ENCODE measurements at regions not wholly inside any gene's neighbourhood (a gene's known extent, or its start where the extent isn't known, plus 50 kb on each side); places are given as distances from the start of the nearest gene placed in this dataset.

DNA sequence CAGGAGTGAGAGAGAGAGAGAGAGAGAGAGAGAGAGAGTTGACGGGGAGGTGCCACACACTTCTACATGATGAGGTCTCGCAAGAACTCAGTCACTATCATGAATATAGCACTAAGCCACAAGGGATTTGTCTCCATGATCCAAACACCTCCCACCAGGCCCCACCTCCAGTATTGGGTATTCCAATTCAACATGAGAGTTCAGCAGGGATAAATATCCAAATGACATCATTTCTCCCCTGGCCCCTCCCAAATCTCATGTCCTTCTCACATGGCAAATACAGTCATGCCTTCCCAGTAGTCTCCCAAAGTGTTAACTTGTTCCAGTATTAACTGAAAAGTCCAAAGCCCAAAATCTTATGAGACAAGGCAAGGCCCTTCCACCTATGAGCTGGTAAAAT is 330.7 kb downstream of the CDH26 start:
- DNase-seq, result no peak

DNA sequence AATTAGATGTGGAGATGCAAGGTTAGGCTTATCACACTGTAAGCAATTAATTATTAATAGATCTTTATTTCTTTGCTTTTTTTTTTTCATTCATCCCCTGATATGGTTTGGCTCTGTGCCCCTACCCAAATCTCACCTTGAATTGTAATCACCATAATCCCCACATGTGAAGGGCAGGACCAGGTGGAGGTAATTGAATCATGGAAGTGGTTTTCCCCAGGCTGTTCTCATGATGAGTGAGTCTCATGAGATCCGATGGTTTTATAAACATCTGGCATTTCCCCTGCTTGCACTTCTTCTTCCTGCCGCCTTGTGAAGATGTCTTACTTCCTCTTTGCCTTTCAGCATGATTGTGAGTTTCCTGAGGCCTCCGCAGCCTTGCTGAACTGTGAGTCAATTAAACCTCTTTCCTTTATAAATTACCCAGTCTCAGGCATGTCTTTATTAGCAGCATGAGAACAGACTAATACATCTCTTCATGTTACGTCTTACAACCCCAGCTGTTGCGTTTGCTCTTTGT is 333.8 kb downstream of the CDH26 start:
- peak in 1 of 5 experiments; percentile 23 for DNase-seq

DNA sequence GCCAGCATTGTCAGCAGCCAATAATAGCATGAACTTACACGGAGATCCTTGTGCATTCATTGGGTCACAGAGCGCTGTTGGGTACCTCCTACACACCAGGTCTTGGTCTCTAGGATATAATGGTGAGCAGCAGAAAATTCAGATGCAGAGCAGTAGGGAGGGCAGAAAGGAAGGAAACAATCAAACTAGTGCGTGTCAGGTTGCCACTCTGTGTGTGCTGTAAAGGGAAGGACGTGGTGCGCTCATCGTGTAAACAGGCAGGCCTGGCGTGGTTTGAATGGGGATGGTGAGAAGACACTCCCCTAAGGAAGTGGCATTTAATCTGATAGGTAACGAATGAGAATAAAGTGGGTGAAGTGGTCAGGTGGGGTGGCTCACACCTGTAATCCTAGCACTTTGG is 336.4 kb downstream of the CDH26 start:
- peak in 1 of 5 experiments; percentile 89 for DNase-seq

DNA sequence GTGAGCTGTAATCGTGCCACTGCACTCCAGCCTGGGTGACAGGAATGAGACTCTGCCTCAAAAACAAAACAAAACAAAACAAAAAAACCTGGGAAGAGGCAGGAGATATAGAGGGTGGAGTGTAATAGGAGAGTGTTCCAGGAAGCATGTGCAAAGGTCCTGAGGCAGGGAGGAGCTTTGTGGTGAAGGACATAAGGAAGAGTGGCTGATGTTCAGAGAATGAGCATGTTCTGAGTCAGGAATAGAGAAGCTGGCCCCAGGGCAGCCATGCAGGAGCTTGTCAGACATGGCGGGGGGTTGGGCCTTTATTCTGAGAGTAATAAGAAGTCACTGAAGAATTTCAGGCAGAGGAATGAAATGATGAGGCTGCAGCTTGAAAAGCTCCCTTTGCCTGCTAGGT is 337.0 kb downstream of the CDH26 start:
- no peak for DNase-seq

DNA sequence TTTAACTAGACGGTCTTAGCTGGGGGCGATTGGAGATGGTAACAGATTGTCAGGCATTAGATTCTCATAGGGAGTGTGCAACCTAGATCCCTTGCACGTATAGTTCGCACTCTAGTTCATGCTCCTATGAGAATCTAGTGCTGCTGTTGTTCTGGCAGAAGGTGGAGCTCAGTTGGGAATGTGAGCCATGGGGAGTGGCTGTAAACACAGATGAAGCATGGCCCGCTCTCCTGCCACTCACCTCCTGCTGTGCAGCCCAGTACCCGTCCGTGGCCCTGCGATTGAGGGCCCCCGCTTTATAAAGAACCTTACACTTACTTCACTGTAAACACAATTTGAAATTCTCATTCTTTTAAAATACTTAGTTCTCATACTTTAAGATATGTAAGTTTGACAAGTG is 339.4 kb downstream of the CDH26 start:
- DNase-seq, result no peak

DNA sequence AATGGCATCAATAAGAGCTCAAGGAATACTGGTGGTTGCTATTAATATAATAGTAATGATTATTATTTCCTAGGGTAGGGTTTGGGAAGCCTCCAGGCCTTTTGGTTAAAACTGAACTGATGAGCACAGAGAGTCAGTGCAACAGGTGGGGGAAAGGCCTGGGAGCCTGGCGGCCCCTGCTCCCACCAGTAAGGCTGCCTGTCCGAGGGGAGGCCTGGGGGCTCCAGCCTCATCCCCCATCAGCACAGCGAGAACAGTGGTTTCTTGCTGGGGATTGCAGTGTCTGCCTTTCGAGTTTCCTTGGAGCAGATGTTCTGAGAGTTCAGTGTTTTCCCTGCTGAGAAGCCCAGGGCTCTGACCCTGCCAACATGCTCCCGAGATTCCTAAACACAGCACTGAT is 340.4 kb downstream of the CDH26 start:
- DNase-seq, result no peak

DNA sequence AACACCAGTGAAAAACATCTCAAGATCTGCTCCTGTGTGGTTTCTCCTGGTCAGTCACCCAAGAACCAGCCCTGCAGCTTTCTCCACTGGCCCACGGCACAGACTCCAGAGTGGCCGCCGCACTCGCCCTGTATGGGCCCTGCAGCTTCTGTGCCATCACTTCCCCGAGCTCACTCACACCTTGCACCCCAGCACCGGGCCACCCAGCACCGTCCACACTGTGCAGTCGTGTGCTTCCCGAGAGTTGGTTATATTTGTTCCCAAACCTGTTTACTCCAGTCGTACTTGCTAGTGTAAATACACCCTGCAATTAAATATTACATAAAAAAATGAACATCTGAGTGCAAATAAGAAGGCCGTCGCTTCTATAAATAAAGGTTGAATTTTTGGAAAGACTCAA is 341.7 kb downstream of the CDH26 start:
- DNase-seq, result no peak

DNA sequence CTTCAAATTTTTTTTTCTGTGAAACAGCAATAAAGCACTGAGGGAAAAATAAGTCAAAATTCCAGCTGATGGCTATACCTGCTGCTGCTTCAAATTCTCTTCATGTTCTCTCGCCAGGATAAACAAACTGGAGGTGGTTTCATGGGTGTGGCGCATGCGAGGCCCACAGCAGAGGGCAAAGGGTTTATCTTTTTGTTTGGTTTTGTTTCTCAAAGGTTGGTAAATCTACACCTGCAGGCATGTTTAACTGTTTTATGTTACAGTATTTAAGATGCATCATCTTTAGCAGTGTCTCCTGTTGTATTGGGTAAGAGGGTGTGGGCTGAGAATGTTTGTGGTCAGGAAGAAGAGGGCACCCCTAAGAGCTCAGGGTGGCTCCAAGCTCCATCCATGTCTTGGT is 342.2 kb downstream of the CDH26 start:
- peak in 1 of 5 experiments; percentile 11 for DNase-seq

DNA sequence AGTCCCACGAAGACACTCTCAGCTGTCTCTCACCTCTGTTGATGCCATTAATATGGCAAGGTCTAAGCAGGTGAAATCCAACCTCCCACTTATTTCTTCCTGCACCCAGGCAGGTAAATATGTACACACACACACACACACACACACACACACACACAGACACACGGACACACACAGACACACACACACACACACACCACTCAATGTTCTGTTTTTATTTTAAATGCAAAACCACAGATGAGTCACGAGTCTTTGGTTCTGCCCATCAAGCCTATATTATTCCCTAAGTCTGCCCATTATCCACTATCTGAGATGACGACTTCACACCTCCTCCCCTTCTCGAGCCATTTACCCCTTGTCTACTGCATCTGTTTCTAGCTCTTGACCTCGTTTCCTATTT is 344.7 kb downstream of the CDH26 start:
- DNase-seq, result no peak

DNA sequence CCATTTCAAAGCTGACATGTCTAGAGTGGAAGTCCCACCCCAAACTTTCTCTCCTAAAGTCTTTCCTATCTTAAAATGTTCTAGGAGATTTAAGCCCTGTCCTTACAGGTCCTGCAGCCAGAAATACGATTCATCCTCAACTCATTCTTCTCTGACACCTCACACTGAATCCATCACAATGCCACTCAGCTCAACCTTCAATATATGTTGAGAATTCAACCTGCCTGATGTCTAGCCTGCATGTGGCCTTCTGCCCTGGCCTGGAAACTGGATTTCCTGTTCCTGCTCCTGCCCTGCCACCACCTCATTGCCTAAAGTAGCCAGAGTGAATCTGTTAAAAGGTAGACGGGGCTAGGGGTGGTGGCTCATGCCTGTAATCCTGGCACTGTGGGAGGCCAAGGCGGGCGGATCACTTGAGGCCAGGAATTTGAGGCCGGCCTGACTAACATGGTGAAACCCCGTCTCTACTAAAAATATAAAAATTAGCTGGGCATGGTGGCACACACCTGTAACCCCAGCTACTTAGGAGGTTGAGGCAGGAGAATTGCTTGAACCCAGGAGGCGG is 345.9 kb downstream of the CDH26 start:
- no peak for DNase-seq

DNA sequence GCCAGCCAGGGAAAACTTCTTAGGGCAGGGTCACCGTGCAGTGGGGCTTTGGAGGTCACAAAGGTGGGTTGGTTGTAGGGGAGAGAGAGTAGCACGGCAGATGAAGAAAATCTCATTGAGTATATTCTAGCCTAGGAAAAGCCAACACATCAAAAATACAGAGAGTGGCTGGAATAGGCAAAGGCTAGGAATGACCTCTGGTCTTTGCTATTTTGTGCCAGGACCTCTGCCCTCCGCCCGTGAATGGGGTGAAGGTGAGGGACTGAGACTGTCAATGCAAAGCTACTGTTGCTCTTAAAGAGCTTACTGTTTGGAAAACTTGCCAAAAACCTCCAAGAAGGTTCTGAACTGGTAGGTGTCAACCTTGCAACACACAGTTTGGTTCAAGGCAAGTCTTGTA is 346.7 kb downstream of the CDH26 start:
- DNase-seq, result no peak

DNA sequence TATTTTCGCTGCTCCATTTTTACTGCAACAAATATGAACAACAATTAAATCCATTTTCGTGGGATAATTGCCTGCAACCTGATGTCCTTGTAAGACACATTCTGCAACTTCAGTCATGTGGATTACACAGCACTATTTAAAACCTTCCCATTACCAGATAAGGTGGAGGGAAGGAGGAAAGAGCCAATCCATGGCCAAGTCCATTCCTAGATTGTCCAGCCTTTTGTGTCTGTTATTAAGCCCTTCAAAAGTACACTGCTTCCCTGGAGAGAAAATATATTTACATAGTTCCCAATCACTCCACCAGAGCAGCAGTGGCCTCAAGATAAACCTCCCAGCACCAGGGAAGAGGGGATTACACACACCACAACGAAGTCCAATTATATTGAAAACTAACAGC is 347.9 kb downstream of the CDH26 start:
- DNase-seq, result no peak

DNA sequence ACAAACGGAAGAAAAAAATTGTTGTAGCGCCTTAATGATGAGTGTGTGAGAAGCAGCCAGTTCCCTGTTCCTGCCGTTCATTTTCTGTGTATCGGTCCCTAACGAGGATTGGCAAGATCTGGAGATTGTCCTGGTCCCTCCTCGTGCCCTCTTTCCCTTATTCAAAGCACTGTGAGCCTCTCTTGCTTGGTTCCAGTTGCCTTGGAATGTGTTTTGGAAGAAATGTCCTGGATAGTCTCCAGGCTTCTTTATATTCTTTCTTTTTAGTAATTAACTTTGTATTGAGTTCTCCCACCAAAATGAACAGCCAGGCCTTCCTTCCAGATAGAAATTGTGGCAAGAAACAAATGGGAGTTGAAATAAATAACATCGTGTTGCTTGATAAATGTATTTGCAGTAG is 348.3 kb downstream of the CDH26 start:
- no peak for DNase-seq

DNA sequence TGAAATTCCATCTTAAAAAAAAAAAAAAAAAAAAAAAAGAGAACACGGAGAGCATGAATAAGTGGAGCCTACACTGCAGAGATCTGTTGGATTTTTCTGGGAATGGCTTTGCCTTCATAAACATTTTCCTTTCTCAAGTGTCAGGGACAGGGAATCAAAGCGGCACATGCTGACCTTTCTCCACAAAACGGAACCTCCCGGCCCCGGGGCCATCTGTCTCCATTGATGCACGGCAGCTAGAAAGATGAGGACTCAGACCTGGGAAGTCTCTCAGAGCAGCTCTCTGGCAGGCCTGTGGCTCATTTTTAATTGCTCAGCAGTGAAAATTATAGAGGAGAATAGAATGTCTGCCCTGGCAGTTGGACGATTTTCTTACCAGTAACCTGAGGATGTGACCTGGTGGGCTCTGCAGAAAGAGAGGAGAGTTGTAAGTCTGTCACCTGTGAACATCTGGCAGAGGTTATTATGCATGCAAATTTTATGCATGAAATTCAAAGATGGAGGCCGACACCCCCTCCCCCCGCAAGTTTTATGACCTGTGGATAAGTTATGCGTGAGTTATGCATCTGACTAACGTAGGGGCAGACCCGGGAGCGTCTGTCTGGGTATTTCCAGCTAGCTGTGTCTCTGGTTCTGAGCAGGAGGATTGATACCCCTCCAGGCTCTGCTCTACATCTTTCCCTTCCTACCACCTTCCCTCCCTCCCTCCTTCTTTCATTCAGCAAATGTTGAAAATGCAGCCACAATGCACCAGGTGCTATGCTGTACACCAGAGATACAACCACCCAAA is 352.5 kb downstream of the CDH26 start:
- no peak for DNase-seq

DNA sequence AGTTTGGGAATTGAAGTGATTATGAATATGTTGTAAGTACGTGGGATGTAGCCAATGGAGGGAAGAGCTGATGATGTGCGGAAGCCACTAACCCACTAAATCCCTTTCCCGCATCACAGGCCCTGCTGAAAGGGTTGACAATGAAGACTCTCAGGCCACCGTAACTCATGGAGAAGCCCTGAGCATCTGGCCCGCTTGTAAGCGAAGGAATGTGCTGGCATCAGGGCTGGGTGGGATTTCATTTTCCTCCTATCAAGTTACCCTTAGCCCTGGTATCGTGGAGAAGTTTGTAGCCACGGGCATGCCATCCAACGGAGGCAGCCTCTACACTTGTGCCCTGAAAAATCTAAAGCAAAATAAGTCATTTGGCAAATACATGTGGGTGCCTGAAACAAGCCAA is 355.0 kb downstream of the CDH26 start:
- no peak for DNase-seq

DNA sequence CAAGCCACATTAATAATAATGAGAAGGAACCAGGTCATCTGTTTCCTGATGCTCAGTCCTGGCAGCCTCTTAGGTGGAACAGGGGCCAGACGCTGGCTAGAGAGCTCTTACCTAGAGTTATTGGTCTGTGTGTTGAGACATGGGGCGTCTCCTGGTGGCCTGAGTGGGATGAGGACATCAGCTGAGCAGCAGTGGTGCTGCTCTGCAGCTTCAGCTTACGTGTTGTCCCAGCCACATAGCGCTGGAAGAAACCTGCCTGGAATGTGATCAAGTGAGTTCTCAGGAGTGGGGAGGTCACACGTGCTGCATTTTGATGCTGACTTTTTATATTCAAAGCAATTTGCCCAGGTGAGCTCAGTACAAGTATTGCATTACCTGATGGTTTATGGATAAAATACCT is 355.4 kb downstream of the CDH26 start:
- DNase-seq, result no peak

DNA sequence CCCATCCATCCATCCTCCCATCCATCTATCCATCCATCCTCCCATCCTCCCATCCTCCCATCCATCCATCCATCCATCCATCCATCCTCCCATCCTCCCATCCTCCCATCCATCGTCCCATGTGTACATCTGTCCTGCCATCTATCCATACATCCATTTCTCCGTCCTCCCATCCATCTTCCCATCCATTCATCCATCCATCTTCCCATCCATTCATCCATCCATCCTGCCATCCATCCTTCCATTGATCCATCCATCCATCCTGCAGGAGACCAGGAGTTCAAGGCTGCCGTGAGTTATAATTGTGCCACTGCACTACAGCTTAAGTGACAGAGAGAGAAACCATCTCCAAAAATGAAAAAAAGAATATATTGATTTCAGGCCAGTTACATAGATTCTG is 356.5 kb downstream of the CDH26 start:
- no peak for DNase-seq

DNA sequence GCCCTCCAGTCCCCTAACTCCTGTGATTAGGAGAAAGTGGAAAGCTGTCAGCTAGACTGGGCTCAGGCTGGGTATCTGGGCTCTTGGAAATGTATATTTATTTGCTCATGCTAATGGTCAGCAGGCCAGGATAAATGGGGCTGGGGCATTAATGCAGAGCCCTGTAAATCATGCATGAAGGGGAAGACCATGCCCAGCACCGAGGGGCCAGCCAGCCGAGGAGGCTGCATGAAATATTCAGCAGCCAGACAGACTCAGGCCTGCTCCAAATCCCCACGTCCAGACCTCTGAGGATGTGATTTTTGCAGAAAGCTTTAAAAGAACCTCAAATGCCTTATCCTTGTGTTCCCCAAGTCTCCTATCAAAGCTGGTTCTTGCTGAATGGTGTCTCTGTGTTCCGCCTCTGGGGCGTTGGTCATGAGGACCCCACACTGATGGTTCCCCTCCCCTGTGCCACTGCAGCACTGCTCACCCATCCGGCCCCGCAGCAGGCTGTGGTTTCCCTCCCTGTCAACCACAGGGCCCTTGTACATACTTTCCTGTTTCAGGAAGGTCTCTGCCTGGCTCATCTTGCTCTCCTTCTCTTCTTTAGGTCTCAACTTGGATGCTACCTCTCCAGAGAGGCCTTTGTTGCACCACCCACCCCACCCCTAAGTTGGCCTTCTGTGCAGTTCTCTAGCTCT is 358.4 kb downstream of the CDH26 start:
- DNase-seq, result no peak

DNA sequence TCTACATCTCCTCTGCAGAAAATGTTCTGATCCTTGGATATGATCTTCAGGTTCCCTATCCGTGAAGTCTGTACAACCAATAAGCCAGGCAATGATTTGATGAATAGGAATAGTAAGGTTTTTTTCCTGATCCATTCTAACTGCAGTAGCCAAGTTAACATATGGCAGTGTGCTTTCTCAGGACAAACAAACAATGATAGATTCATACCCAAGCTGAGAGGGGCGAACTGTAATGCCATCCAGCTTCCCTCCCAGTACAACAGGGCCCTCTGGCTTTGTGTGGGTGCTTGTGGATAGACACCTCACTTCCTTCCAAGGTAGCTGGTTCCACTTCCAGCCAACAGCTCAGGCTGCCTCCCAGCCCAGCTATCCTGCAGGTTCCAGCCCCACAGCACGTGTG is 359.2 kb downstream of the CDH26 start:
- DNase-seq, result no peak

DNA sequence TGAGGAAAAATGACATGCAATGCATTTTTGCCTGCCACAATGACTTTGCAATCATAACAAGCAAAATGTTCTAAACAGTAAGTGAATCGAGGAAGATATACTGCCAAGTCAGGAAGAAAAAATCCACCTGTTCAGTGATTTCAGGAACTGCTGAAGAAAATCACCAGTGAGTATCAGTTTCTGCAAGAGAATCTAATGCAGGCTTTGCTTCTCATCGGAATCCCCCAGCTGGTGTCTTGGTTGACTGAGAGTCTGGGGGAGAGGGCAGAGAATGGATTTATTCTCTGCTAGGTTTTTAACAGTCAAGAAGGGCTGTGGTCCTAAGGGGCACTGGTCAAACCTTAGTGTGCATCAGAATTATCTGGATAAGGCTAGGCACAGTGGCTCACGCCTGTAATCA is 363.4 kb downstream of the CDH26 start:
- no peak for DNase-seq

DNA sequence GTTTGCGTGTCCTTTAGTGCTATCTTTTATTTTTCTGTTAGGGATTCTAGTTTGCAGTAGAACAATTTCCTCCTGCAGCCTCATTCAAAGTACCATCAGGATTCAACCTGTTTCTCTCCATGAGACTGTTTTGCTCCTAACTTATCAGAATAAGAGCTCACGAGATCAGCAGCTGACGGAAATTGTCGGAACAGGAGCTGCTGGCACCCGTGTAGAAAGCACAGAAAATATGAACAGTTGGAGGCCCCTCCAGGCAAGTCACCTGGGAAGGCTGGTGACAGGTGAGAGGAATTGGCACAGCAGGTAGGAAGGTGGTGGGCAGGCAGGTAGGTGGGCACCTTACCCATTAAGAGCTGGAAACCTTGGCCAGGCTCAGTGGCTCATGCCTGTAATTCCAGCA is 368.6 kb downstream of the CDH26 start:
- no peak for DNase-seq

DNA sequence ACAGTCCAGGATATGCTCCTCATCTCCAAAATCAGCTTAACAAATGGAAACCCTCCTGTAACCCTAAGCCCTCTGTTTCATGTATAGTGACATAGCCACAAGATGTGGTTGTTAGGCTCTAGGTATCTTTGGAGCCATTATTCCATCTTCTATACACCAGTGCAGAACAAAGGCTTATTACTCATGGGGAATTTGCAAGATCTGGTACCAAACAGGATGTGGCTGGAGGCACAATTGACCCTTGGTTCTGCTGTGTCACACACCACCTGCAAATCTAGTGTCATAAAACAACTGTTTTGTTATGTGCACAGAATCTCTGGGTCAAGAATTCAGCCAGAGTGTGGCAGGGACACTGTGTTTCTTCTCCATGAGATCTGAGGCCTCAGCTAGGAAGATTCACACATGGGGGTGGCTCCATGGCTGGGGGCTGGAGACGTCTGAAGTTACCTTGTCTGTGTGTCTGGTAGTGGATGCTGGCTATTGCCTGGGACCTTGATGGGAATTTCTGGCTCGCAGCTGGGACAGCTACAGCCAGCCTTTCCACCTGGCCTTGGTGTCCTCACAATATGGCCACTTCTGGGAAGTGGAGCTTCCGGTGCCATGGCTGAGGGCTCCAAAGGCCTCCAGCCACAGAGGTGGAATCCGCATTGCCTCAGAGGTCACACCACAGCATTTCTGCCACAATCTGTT is 369.9 kb downstream of the CDH26 start:
- DNase-seq, result no peak

DNA sequence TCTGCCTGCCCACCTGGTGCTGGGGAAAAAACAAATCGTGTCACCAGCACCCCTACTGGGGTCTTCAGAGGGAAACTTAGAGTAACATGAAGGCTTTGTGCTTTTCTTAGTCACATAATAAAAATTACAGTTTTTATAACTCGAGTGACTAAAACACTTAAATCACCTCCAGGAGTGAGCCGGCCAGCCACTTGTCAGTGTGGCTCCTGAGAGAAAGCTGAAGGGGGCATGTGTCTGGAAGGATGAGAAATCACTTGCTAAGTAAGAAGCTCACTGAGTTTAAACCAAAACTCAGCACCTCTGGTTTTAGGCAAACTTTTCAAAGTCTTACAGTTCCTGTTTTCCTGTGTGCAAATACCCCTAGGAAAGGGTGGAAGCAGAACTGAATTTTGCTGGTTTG is 372.2 kb downstream of the CDH26 start:
- DNase-seq, result no peak

Measured in T-helper 2 cell (primary cell).